SK-N-SH (cell line): ENCODE measurements at regions not wholly inside any gene's neighbourhood (a gene's known extent, or its start where the extent isn't known, plus 50 kb on each side); places are given as distances from the start of the nearest gene placed in this dataset.
A peak's percentile ranks its signal among the peaks of the same experiment; 100 is the strongest.

Experiments used
- CTCF ChIA-PET: fragments of 300-600, 350-600 bp; formaldehyde crosslinking; extraction: SDS; loops from one replicate; lab custom pipeline; 2021; lab: Yijun Ruan, JAX
- POLR2A ChIA-PET: fragments of 350-600 bp; sonication (Branson Sonifier 250); formaldehyde crosslinking; extraction: SDS; loops from one replicate; lab custom pipeline; 2020; ENCODE audit warnings: antibody characterized with exemption, inconsistent platforms; lab: Yijun Ruan, JAX
- DNase-seq: peaks from one replicate; pipeline ENCODE4 v3.0.0; 2012
- H2AFZ ChIP-seq: fragments of 200-600 bp; sonication (generic); 2 replicates; pipeline ENCODE4 v1.8.1; 2016; ENCODE audit warnings: antibody characterized with exemption, mild to moderate bottlenecking, low read depth
- H3F3A ChIP-seq: fragments of 200-600 bp; sonication (generic); replicated peaks from 2 replicates; pipeline ENCODE3; 2016; ENCODE audit warnings: antibody characterized with exemption, mild to moderate bottlenecking; ENCODE audit not compliant: insufficient read depth
- H3K27ac ChIP-seq, 2 experiments: fragments of 200-500 bp in 1 of 2; fragments of 200-600 bp in 1 of 2; sonication (Bioruptor generic) in 1 of 2; sonication (generic), shearing (Covaris generic) in 1 of 2; 2 replicates each; pipeline versions ENCODE4 v1.5.1 to v1.6.1; 2014 to 2016; ENCODE audit warnings: low read depth in 2 of 2, inconsistent platforms in 1 of 2, low read length in 1 of 2, mild to moderate bottlenecking in 1 of 2, mixed read lengths in 1 of 2
- H3K27me3 ChIP-seq: fragments of 200-600 bp; sonication (generic), shearing (Covaris generic); 2 replicates; pipeline ENCODE4 v1.6.1; 2016; ENCODE audit warnings: mixed run types; ENCODE audit not compliant: insufficient read depth
- H3K36me3 ChIP-seq, 2 experiments: fragments of 200-500 bp in 1 of 2; fragments of 200-600 bp in 1 of 2; sonication (Bioruptor generic) in 1 of 2; sonication (generic) in 1 of 2; replicated peaks in 1 of 2; 2 replicates each; pipeline versions ENCODE3 to v1.5.1; 2014 to 2016; ENCODE audit warnings: low read length in 1 of 2, mild to moderate bottlenecking in 1 of 2; ENCODE audit not compliant: insufficient read depth in 2 of 2, control insufficient read depth in 1 of 2
- H3K4me1 ChIP-seq, 2 experiments: fragments of 200-500 bp in 1 of 2; fragments of 200-600 bp in 1 of 2; sonication (Bioruptor generic) in 1 of 2; sonication (generic), shearing (Covaris generic) in 1 of 2; 2 replicates each; pipeline versions ENCODE4 v1.5.1 to v1.6.1; 2014 to 2016; ENCODE audit warnings: low read depth in 1 of 2, low read length in 1 of 2, mixed run types in 1 of 2; ENCODE audit not compliant: insufficient read depth in 2 of 2, control insufficient read depth in 1 of 2
- H3K4me2 ChIP-seq: fragments of 200-600 bp; sonication (generic), shearing (Covaris generic); 2 replicates; pipeline ENCODE4 v1.6.1; 2017; ENCODE audit warnings: mixed run types
- H3K4me3 ChIP-seq, 2 experiments: fragments of 200-500 bp in 1 of 2; fragments of 200-600 bp in 1 of 2; sonication (Bioruptor generic) in 1 of 2; sonication (generic), shearing (Covaris generic) in 1 of 2; 2 replicates each; pipeline versions ENCODE4 v1.5.1 to v1.8.1; 2014 to 2016; ENCODE audit warnings: low read depth in 2 of 2, inconsistent platforms in 1 of 2, low read length in 1 of 2, mild to moderate bottlenecking in 1 of 2, mixed read lengths in 1 of 2, moderate library complexity in 1 of 2
- H3K79me2 ChIP-seq: fragments of 200-600 bp; sonication (generic); 2 replicates; pipeline ENCODE4 v1.8.1; 2017; ENCODE audit warnings: mild to moderate bottlenecking; ENCODE audit not compliant: insufficient read depth
- H3K9ac ChIP-seq: fragments of 200-600 bp; sonication (generic); 2 replicates; pipeline ENCODE4 v1.6.1; 2017; ENCODE audit warnings: mixed run types
- H3K9me2 ChIP-seq: fragments of 200-600 bp; sonication (generic); 2 replicates; pipeline ENCODE4 v1.6.1; 2017; ENCODE audit warnings: mixed run types
- H3K9me3 ChIP-seq: fragments of 200-600 bp; sonication (generic); 2 replicates; pipeline ENCODE4 v1.6.1; 2017; ENCODE audit warnings: mixed run types, mild to moderate bottlenecking, moderate library complexity
- H4K20me1 ChIP-seq: fragments of 200-600 bp; sonication (generic); 2 replicates; pipeline ENCODE4 v1.6.1; 2017; ENCODE audit warnings: mild to moderate bottlenecking, mixed run types; ENCODE audit not compliant: insufficient read depth
- FOSL2 ChIP-seq: IDR thresholded peaks from 2 replicates; pipeline ENCODE4 v1.4.0; 2012; ENCODE audit warnings: low read depth, mild to moderate bottlenecking, moderate library complexity, borderline replicate concordance
- GABPA ChIP-seq: IDR thresholded peaks from 2 replicates; pipeline ENCODE4 v1.4.0; 2012; ENCODE audit warnings: low read depth, mild to moderate bottlenecking
- IRF3 ChIP-seq: fragments of 150-350 bp; IDR thresholded peaks from 2 replicates; pipeline ENCODE4 v1.6.1; 2016; ENCODE audit warnings: mild to moderate bottlenecking, low read depth, low read length
- JUND ChIP-seq: IDR thresholded peaks from 2 replicates; pipeline ENCODE4 v1.4.0; 2012
- MXI1 ChIP-seq: IDR thresholded peaks from 2 replicates; pipeline ENCODE4 v1.6.1; 2012; ENCODE audit warnings: mild to moderate bottlenecking, low read depth, low read length, improper control_type of control experiment
- RAD21 ChIP-seq: IDR thresholded peaks from 2 replicates; pipeline ENCODE4 v1.6.1; 2012; ENCODE audit warnings: mild to moderate bottlenecking, low read length
- SMC3 ChIP-seq: IDR thresholded peaks from 2 replicates; pipeline ENCODE4 v1.6.1; 2012; ENCODE audit warnings: low read depth, low read length, improper control_type of control experiment
- USF1 ChIP-seq: IDR thresholded peaks from 2 replicates; pipeline ENCODE4 v1.4.0; 2012; ENCODE audit warnings: low read depth, borderline replicate concordance
- USF2 ChIP-seq: fragments of 150-350 bp; IDR thresholded peaks from 2 replicates; pipeline ENCODE4 v1.6.1; 2017; ENCODE audit warnings: antibody characterized with exemption, low read length, low read depth, borderline replicate concordance
- YY1 ChIP-seq: IDR thresholded peaks from 2 replicates; pipeline ENCODE4 v1.4.0; 2012; ENCODE audit warnings: low read depth, mild to moderate bottlenecking
- ZBTB33 ChIP-seq: IDR thresholded peaks from 2 replicates; pipeline ENCODE4 v1.4.0; 2012; ENCODE audit warnings: low read depth, borderline replicate concordance
- WGBS: methylation state at CpG from one replicate; pipeline ENCODE4 v1.1.6; 2017; ENCODE audit warnings: low lambda C conversion rate; 5-methylcytosine and 5-hydroxymethylcytosine counted together

- CTCF ChIA-PET = no interaction called here
Observed at GRCh38 chr21:20329636-20330035, 668.6 kb upstream of the NCAM2 start.

More at GRCh38 chr21:20329636-20330035, 668.6 kb upstream of the NCAM2 start:
- DNase-seq = no peak
- no peak overlapping the region for H3K9ac ChIP-seq
- 32% methylated on average over 6 of the region's 6 CpGs for WGBS
- no peaks in the 10 kb centered on the region for H4K20me1 ChIP-seq
- H3F3A ChIP-seq = no peaks in the 10 kb centered on the region
- POLR2A ChIA-PET = no interaction called here
- peaks cover 4% of the 10 kb centered on the region for H3K9me3 ChIP-seq
- H3K4me1 ChIP-seq = no peaks in the 10 kb centered on the region
- H3K27ac ChIP-seq = no peak overlapping the region
- H2AFZ ChIP-seq = no peak overlapping the region
- H3K4me2 ChIP-seq = no peak overlapping the region
- H3K9me2 ChIP-seq = no peaks in the 10 kb centered on the region
- H3K36me3 ChIP-seq = no peaks in the 10 kb centered on the region
- H3K79me2 ChIP-seq = no peaks in the 10 kb centered on the region
- peak overlapping the region in 1 of 2 experiments; percentile 7; a peak in 1 of 4 replicates for H3K4me3 ChIP-seq
- no peaks in the 10 kb centered on the region for H3K27me3 ChIP-seq
- no peak for TF ChIP-seq MXI1
- TF ChIP-seq USF1 = no peak
- TF ChIP-seq GABPA = no peak
- TF ChIP-seq USF2 = no peak
- no peak for TF ChIP-seq JUND
- no peak for TF ChIP-seq FOSL2
- TF ChIP-seq RAD21 = no peak
- TF ChIP-seq IRF3 = no peak
- TF ChIP-seq YY1 = no peak
- no peak for TF ChIP-seq SMC3
- no peak for TF ChIP-seq ZBTB33
